ENCODE measurements at regions not wholly inside any gene's neighbourhood (a gene's known extent, or its start where the extent isn't known, plus 50 kb on each side); places are given as distances from the start of the nearest gene placed in this dataset.

- no peak for DNase-seq (ENCODE audit: extremely low read depth, low read depth)
- no peak for TF ChIP-seq CTCF (IDR thresholded peaks at IDR 0.05; ENCODE audit: low read depth, low read length)
Measured at GRCh38 chr4:71255976-71256375, 82.8 kb upstream of the SLC4A4 start.

GRCh38 chr4:71257761-71258160, 81.1 kb upstream of the SLC4A4 start:
- DNase-seq (ENCODE audit: extremely low read depth, low read depth), result no peak
- no peak for TF ChIP-seq CTCF (IDR thresholded peaks at IDR 0.05; ENCODE audit: low read depth, low read length)

- no peak for TF ChIP-seq CTCF (IDR thresholded peaks at IDR 0.05; ENCODE audit: low read depth, low read length)
- no peak for DNase-seq (ENCODE audit: extremely low read depth, low read depth)
Measured at GRCh38 chr4:71258323-71258722, 80.5 kb upstream of the SLC4A4 start.

GRCh38 chr4:71259280-71259679, 79.5 kb upstream of the SLC4A4 start:
- no peak for TF ChIP-seq CTCF (IDR thresholded peaks at IDR 0.05; ENCODE audit: low read depth, low read length)
- no peak for DNase-seq (ENCODE audit: extremely low read depth, low read depth)

GRCh38 chr4:71259911-71260331, 78.9 kb upstream of the SLC4A4 start:
- no peak for TF ChIP-seq CTCF (IDR thresholded peaks at IDR 0.05; ENCODE audit: low read depth, low read length)
- DNase-seq (ENCODE audit: extremely low read depth, low read depth), result no peak

- TF ChIP-seq CTCF (IDR thresholded peaks at IDR 0.05; ENCODE audit: low read depth, low read length), result no peak
- no peak for DNase-seq (ENCODE audit: extremely low read depth, low read depth)
Measured at GRCh38 chr4:71260544-71260943, 78.3 kb upstream of the SLC4A4 start.

GRCh38 chr4:71261001-71261400, 77.8 kb upstream of the SLC4A4 start:
- TF ChIP-seq CTCF (IDR thresholded peaks at IDR 0.05; ENCODE audit: low read depth, low read length), result no peak
- DNase-seq (ENCODE audit: extremely low read depth, low read depth), result no peak

Data from AG09319 (cell line).